GM18499 (cell line): ENCODE measurements at regions not wholly inside any gene's neighbourhood (a gene's known extent, or its start where the extent isn't known, plus 50 kb on each side); places are given as distances from the start of the nearest gene placed in this dataset.

Experiments used
- ATAC-seq: cut with Tn5 transposase; IDR thresholded peaks from one replicate; pipeline ENCODE4 v1.9.1; 2021; ENCODE audit warnings: moderate number of reproducible peaks; ENCODE audit not compliant: insufficient read depth, unreplicated experiment

- no peak for ATAC-seq
Observed at GRCh38 chr6:145258122-145258521, 477.2 kb downstream of the EPM2A start.

- no peak for ATAC-seq
Observed at GRCh38 chr6:145260484-145261175, 474.7 kb downstream of the EPM2A start.

- ATAC-seq: no peak
Observed at GRCh38 chr6:145261758-145262157, 473.6 kb downstream of the EPM2A start.

GRCh38 chr6:145262771-145263170, 472.5 kb downstream of the EPM2A start:
- no peak for ATAC-seq

GRCh38 chr6:145263778-145264211, 471.5 kb downstream of the EPM2A start:
- ATAC-seq: no peak

- ATAC-seq: no peak
Observed at GRCh38 chr6:145266432-145267075, 468.8 kb downstream of the EPM2A start.

GRCh38 chr6:145267076-145267867, 468.0 kb downstream of the EPM2A start:
- ATAC-seq: no peak

GRCh38 chr6:145270464-145270863, 464.9 kb downstream of the EPM2A start:
- no peak for ATAC-seq

GRCh38 chr6:145271040-145271439, 464.3 kb downstream of the EPM2A start:
- no peak for ATAC-seq

- no peak for ATAC-seq
Observed at GRCh38 chr6:145271577-145271976, 463.7 kb downstream of the EPM2A start.

GRCh38 chr6:145272246-145272645, 463.1 kb downstream of the EPM2A start:
- no peak for ATAC-seq

GRCh38 chr6:145273136-145273535, 462.2 kb downstream of the EPM2A start:
- no peak for ATAC-seq

- no peak for ATAC-seq
Observed at GRCh38 chr6:145274083-145274482, 461.2 kb downstream of the EPM2A start.

GRCh38 chr6:145275019-145275418, 460.3 kb downstream of the EPM2A start:
- no peak for ATAC-seq

- no peak for ATAC-seq
Observed at GRCh38 chr6:145275787-145276186, 459.5 kb downstream of the EPM2A start.

GRCh38 chr6:145276756-145277155, 458.6 kb downstream of the EPM2A start:
- no peak for ATAC-seq

- ATAC-seq: no peak
Observed at GRCh38 chr6:145277358-145278086, 457.8 kb downstream of the EPM2A start.

GRCh38 chr6:145278163-145278807, 457.0 kb downstream of the EPM2A start:
- ATAC-seq: no peak

GRCh38 chr6:145279551-145279950, 455.8 kb downstream of the EPM2A start:
- no peak for ATAC-seq

- ATAC-seq: no peak
Observed at GRCh38 chr6:145279993-145280392, 455.3 kb downstream of the EPM2A start.
